ENCODE measurements at regions not wholly inside any gene's neighbourhood (a gene's known extent, or its start where the extent isn't known, plus 50 kb on each side); places are given as distances from the start of the nearest gene placed in this dataset.

DNA sequence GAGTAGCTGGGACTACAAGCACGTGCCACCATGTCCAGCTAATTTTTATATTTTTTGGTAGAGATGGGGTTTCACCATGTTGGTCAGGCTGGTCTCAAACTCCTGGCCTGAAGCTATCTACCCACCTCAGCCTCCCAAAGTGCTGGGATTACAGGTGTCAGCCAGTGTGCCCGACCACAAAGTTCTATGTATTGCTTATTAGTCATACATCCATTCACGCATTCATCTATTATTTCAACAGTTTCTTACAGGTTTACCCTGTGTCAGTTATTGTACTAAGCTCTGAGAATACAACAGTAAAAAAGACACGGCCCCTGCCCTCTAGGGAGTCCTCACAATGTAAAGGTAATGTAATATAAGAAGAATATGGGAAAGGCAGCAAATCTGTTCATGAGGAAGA, 188.9 kb upstream of the BTG1 start:
- TF ChIP-seq, protein P1, sequence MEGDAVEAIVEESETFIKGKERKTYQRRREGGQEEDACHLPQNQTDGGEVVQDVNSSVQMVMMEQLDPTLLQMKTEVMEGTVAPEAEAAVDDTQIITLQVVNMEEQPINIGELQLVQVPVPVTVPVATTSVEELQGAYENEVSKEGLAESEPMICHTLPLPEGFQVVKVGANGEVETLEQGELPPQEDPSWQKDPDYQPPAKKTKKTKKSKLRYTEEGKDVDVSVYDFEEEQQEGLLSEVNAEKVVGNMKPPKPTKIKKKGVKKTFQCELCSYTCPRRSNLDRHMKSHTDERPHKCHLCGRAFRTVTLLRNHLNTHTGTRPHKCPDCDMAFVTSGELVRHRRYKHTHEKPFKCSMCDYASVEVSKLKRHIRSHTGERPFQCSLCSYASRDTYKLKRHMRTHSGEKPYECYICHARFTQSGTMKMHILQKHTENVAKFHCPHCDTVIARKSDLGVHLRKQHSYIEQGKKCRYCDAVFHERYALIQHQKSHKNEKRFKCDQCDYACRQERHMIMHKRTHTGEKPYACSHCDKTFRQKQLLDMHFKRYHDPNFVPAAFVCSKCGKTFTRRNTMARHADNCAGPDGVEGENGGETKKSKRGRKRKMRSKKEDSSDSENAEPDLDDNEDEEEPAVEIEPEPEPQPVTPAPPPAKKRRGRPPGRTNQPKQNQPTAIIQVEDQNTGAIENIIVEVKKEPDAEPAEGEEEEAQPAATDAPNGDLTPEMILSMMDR (conservative IDR thresholded peaks at IDR 0.05), result no peak
- TF ChIP-seq ZFX (IDR thresholded peaks at IDR 0.05), result no peak
